A549 (cell line): ENCODE measurements at regions not wholly inside any gene's neighbourhood (a gene's known extent, or its start where the extent isn't known, plus 50 kb on each side); places are given as distances from the start of the nearest gene placed in this dataset.

Source experiments
- CEBPB ChIP-seq, 2 experiments: fragments of >200 bp in 1 of 2; sonication (Bioruptor Twin) in 1 of 2; formaldehyde crosslinking in 1 of 2; IDR thresholded peaks; 2 replicates each; pipeline ENCODE4 v1.6.1; 2012 to 2016
- CTCF ChIP-seq: fragments of >200 bp; sonication (Bioruptor Twin); formaldehyde crosslinking; IDR thresholded peaks from 3 replicates; pipeline ENCODE4 v1.5.1; 2016
- FOSL2 ChIP-seq, 2 experiments: fragments of 450-650 bp in 1 of 2; fragments of >200 bp in 1 of 2; sonication (Bioruptor Twin) in 1 of 2; formaldehyde crosslinking; IDR thresholded peaks; 2 replicates each; pipeline versions ENCODE4 v1.5.0 to v1.6.1; 2016 to 2020; ENCODE audit warnings: mild to moderate bottlenecking in 1 of 2, moderate library complexity in 1 of 2
- HMGXB4 ChIP-seq: fragments of 250-450 bp; sonication (Bioruptor Pico); IDR thresholded peaks from 2 replicates; pipeline ENCODE4 v1.5.0; 2021; ENCODE audit warnings: mild to moderate bottlenecking, moderate library complexity, borderline replicate concordance
- HOXA7 ChIP-seq: fragments of 250-450 bp; sonication (Bioruptor Pico); IDR thresholded peaks from 2 replicates; pipeline ENCODE4 v1.5.0; 2020; ENCODE audit warnings: mild to moderate bottlenecking, moderate library complexity
- KDM1A ChIP-seq: fragments of 200-600 bp; sonication (generic); IDR thresholded peaks from 2 replicates; pipeline ENCODE4 v1.6.1; 2016; ENCODE audit warnings: low read depth, mild to moderate bottlenecking
- KDM5A ChIP-seq: fragments of 200-600 bp; sonication (generic); IDR thresholded peaks from 2 replicates; pipeline ENCODE4 v1.6.1; 2016; ENCODE audit warnings: antibody characterized with exemption, mild to moderate bottlenecking
- NFE2L2 ChIP-seq: fragments of 150-350 bp; conservative IDR thresholded peaks from 2 replicates; pipeline ENCODE4 v1.6.1; 2014; ENCODE audit warnings: low read length
- RAD21 ChIP-seq, 2 experiments: fragments of >200 bp in 1 of 2; sonication (Bioruptor Twin) in 1 of 2; formaldehyde crosslinking in 1 of 2; IDR thresholded peaks in 1 of 2; conservative IDR thresholded peaks in 1 of 2; 2 replicates in 1 of 2; 3 replicates in 1 of 2; pipeline ENCODE4 v1.6.1; 2012 to 2018; ENCODE audit warnings: inconsistent platforms in 1 of 2
- TF ChIP-seq, protein P1 (sequence below): IDR thresholded peaks from 2 replicates; pipeline ENCODE4 v1.6.1; 2012

GRCh38 chr2:64713686-64714085, 60.0 kb upstream of the SERTAD2 start:
- no peak for TF ChIP-seq CTCF
- no peak for TF ChIP-seq FOSL2 (IDR thresholded peaks at IDR 0.05)
- no peak for TF ChIP-seq FOSL2 (CRISPR knock-in tag; IDR thresholded peaks at IDR 0.05)
- TF ChIP-seq, protein P1, sequence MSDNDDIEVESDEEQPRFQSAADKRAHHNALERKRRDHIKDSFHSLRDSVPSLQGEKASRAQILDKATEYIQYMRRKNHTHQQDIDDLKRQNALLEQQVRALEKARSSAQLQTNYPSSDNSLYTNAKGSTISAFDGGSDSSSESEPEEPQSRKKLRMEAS, result no peak
- no peak for TF ChIP-seq CEBPB (IDR thresholded peaks at IDR 0.05)
- no peak for TF ChIP-seq RAD21 (conservative IDR thresholded peaks at IDR 0.05 in 1 of 2, IDR thresholded peaks at IDR 0.05 in 1 of 2)
- TF ChIP-seq HOXA7 (CRISPR knock-in tag), result no peak
- no peak for TF ChIP-seq KDM1A
- no peak for TF ChIP-seq NFE2L2
- no peak for TF ChIP-seq HMGXB4
- TF ChIP-seq KDM5A, result no peak
